ENCODE measurements at regions not wholly inside any gene's neighbourhood (a gene's known extent, or its start where the extent isn't known, plus 50 kb on each side); places are given as distances from the start of the nearest gene placed in this dataset.

DNA sequence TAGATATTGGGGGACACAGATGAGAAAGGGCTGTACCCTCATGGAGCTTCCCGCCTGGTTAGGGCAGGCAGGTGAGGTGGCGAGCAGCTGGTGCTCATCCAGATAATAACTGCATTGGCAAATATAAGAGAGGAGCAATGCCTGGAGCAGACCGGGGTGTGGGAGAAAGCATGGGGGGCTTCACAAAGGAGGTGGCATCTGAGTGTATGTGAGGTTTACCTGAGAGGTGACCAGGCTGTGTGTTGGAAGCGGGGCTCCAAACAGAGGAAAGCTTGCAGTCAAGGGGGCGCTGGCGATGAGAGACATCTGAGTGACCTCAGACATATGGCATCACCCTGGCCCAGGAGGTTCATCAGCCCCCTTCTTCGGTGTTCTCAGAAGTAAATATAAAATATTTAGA lies 72.1 kb upstream of the PMEPA1 start:
- TF ChIP-seq, protein P1, sequence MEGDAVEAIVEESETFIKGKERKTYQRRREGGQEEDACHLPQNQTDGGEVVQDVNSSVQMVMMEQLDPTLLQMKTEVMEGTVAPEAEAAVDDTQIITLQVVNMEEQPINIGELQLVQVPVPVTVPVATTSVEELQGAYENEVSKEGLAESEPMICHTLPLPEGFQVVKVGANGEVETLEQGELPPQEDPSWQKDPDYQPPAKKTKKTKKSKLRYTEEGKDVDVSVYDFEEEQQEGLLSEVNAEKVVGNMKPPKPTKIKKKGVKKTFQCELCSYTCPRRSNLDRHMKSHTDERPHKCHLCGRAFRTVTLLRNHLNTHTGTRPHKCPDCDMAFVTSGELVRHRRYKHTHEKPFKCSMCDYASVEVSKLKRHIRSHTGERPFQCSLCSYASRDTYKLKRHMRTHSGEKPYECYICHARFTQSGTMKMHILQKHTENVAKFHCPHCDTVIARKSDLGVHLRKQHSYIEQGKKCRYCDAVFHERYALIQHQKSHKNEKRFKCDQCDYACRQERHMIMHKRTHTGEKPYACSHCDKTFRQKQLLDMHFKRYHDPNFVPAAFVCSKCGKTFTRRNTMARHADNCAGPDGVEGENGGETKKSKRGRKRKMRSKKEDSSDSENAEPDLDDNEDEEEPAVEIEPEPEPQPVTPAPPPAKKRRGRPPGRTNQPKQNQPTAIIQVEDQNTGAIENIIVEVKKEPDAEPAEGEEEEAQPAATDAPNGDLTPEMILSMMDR (IDR thresholded peaks at IDR 0.05; ENCODE audit: insufficient read depth, low read length), result no peak
- TF ChIP-seq, protein P2, sequence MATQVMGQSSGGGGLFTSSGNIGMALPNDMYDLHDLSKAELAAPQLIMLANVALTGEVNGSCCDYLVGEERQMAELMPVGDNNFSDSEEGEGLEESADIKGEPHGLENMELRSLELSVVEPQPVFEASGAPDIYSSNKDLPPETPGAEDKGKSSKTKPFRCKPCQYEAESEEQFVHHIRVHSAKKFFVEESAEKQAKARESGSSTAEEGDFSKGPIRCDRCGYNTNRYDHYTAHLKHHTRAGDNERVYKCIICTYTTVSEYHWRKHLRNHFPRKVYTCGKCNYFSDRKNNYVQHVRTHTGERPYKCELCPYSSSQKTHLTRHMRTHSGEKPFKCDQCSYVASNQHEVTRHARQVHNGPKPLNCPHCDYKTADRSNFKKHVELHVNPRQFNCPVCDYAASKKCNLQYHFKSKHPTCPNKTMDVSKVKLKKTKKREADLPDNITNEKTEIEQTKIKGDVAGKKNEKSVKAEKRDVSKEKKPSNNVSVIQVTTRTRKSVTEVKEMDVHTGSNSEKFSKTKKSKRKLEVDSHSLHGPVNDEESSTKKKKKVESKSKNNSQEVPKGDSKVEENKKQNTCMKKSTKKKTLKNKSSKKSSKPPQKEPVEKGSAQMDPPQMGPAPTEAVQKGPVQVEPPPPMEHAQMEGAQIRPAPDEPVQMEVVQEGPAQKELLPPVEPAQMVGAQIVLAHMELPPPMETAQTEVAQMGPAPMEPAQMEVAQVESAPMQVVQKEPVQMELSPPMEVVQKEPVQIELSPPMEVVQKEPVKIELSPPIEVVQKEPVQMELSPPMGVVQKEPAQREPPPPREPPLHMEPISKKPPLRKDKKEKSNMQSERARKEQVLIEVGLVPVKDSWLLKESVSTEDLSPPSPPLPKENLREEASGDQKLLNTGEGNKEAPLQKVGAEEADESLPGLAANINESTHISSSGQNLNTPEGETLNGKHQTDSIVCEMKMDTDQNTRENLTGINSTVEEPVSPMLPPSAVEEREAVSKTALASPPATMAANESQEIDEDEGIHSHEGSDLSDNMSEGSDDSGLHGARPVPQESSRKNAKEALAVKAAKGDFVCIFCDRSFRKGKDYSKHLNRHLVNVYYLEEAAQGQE (IDR thresholded peaks at IDR 0.05; ENCODE audit: insufficient replicate concordance, low read depth), result no peak
